Upper lobe of left lung (tissue), 6 donors: ENCODE measurements at regions not wholly inside any gene's neighbourhood (a gene's known extent, or its start where the extent isn't known, plus 50 kb on each side); places are given as distances from the start of the nearest gene placed in this dataset.
"Not testable (repeated sequence)": the region's sequence is repeated elsewhere in the genome, so short reads cannot be mapped to it uniquely, and the experiment has no call there.

Source experiments
- ATAC-seq, 2 donors: fragments of 200-7000 bp; cut with Tn5 transposase; one replicate each; pipeline ENCODE4 v1.9.1; 2022; ENCODE audit warnings: mild to moderate bottlenecking in 2 of 2, moderate library complexity in 2 of 2; ENCODE audit not compliant: low FRiP score in 2 of 2
- DNase-seq, 2 donors: peaks; one replicate each; pipeline ENCODE4 v3.0.0-alpha.2; 2019 to 2020
- H3K27ac ChIP-seq, 4 donors: fragments of 200-600 bp; sonication (generic); one replicate each; pipeline ENCODE4 v1.5.1; 2016 to 2019
- H3K27me3 ChIP-seq, 4 donors: fragments of 200-600 bp; sonication (generic); one replicate each; pipeline ENCODE4 v1.5.1; 2017 to 2019
- H3K36me3 ChIP-seq, 4 donors: fragments of 200-600 bp; sonication (generic); one replicate each; pipeline ENCODE4 v1.5.1; 2016 to 2019
- H3K4me1 ChIP-seq, 4 donors: fragments of 200-600 bp; sonication (generic); one replicate each; pipeline ENCODE4 v1.5.1; 2018 to 2019
- H3K4me3 ChIP-seq, 4 donors: fragments of 200-600 bp; sonication (generic); one replicate each; pipeline ENCODE4 v1.5.1; 2017 to 2019; ENCODE audit warnings: mild to moderate bottlenecking in 2 of 4, moderate library complexity in 1 of 4
- H3K9me3 ChIP-seq, 4 donors: fragments of 200-600 bp; sonication (generic); one replicate each; pipeline ENCODE4 v1.5.1; 2018 to 2019
- CTCF ChIP-seq, 6 experiments: fragments of 450-650 bp in 4 of 6; fragments of 200-600 bp in 2 of 6; sonication (generic) in 2 of 6; IDR thresholded peaks; one replicate each; pipeline ENCODE4 v1.5.1; 2016 to 2019; ENCODE audit warnings: antibody characterized with exemption in 6 of 6
- EP300 ChIP-seq, 4 donors: sonication (generic); formaldehyde crosslinking; IDR thresholded peaks; one replicate each; pipeline ENCODE4 v1.5.1; 2017; ENCODE audit warnings: antibody characterized with exemption in 4 of 4, control low read depth in 2 of 4
- POLR2A ChIP-seq, 4 donors: fragments of 450-650 bp; IDR thresholded peaks; one replicate each; pipeline ENCODE4 v1.5.1; 2016 to 2017; ENCODE audit warnings: antibody characterized with exemption in 4 of 4, mild to moderate bottlenecking in 2 of 4
- POLR2AphosphoS5 ChIP-seq, 2 donors: sonication (generic); formaldehyde crosslinking; IDR thresholded peaks; one replicate each; pipeline ENCODE4 v1.5.1; 2017; ENCODE audit warnings: antibody characterized with exemption in 2 of 2
- WGBS, 2 donors: methylation state at CpG; one replicate each; pipeline ENCODE4 v1.1.5; 2017 to 2018; 5-methylcytosine and 5-hydroxymethylcytosine counted together
- donor health status: DM: no; HTN: no; CAD: no; lungs with moderate emphysema.
- donor health status: DM: no; HTN: yes; CAD: no; lungs with severe emphysema.

DNA sequence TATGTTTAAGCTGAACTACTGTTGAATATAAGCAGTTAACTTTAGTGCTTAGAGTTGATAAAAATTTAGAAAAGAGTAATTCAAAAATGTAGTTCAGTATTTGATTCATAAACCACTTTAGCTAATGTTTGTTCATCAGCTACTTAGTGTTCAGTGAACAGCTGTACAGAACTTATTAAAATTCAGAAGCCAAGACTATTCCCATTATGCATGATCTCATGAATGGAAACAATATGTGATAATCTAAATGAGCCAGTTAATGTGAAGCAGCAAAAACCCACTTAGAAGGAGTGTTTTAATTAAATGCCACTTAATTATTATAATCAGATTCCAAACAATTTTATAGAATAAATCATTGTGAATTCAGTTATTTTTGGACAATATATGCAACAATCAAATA is 92.9 kb upstream of the NEGR1 start:
- no peaks in the 10 kb centered on the region for H3K9me3 ChIP-seq
- H3K36me3 ChIP-seq = no peaks in the 10 kb centered on the region
- TF ChIP-seq CTCF (IDR thresholded peaks at IDR 0.05) = no peak
- no peak for TF ChIP-seq POLR2A (IDR thresholded peaks at IDR 0.05)
- TF ChIP-seq POLR2AphosphoS5 (IDR thresholded peaks at IDR 0.05) = no peak
- TF ChIP-seq EP300 (IDR thresholded peaks at IDR 0.05) = no peak
- no peak for ATAC-seq
- no peaks in the 10 kb centered on the region for H3K4me1 ChIP-seq
- no peak overlapping the region for H3K27ac ChIP-seq
- no peaks in the 10 kb centered on the region for H3K27me3 ChIP-seq
- no peak for DNase-seq
- no peak overlapping the region for H3K4me3 ChIP-seq

- H3K4me1 ChIP-seq = no peaks in the 10 kb centered on the region
- H3K27me3 ChIP-seq = no peaks in the 10 kb centered on the region
- no peaks in the 10 kb centered on the region for H3K9me3 ChIP-seq
- no peak overlapping the region for H3K4me3 ChIP-seq
- no peak overlapping the region for H3K27ac ChIP-seq
- TF ChIP-seq POLR2AphosphoS5 (IDR thresholded peaks at IDR 0.05) = no peak
- no peak for TF ChIP-seq POLR2A (IDR thresholded peaks at IDR 0.05)
- TF ChIP-seq EP300 (IDR thresholded peaks at IDR 0.05) = no peak
- no peaks in the 10 kb centered on the region for H3K36me3 ChIP-seq
- peak in 1 of 2 donors; percentile 15 for ATAC-seq
- no peak for DNase-seq
- 57 to 82% methylated on average over 3 of the region's 3 CpGs for WGBS, 2 donors
Observed at GRCh38 chr1:72371259-72372035, 89.1 kb upstream of the NEGR1 start.

DNA sequence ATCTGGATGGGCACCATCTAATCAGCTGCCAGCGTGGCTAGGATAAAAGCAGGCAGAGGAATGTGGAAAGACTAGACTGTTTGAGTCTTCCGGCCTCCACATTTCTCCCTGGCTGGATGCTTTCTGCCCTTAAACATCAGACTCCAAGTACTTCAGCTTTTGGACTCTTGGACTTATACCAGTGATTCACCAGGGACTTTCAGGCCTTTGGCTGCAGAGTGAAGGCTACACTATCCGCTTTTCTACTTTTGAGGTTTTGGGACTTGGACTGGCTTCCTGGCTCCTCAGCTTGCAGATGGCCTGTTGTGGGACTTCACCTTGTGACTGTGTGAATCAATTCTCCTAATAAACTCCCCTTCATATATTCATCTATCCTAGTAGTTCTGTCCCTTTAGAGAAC is 88.5 kb upstream of the NEGR1 start:
- ATAC-seq, H3K4me1 ChIP-seq, H3K9me3 ChIP-seq, H3K27me3 ChIP-seq, H3K4me3 ChIP-seq, H3K36me3 ChIP-seq, H3K27ac ChIP-seq, DNase-seq: not testable (repeated sequence)
- 85 to 92% methylated on average over 3 of the region's 3 CpGs for WGBS, 2 donors

DNA sequence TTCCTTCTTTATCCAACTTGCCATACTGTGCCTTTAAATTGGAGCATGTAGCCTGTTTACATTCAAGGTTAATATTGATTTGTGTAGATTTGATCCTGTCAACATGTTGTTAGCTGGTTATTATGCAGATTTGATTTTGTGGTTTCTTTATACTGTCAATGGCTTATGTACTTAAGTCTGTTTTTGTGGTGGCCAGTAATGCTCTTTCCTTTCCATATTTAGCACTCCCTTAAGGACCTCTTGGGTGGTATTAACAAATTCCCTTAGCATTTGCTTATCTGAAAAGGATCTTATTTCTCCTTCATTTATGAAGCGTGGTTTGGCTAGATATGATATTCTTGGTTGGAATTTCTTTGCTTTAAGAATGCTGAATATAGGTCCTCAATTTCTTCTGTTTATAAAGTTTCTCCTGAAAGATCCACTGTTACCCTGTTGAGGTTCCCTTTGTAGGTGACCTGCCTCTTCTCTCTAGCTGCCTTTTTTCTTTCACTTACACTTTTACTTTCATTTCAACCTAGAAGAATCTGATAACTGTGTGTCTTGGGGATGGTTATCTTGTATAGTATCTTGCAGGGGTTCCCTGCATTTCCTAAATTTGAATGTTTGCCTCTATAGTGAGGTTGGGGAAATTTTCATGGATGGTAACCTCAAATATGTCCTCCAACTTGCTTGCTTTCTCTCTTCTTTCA is 86.9 kb upstream of the NEGR1 start:
- DNase-seq = no peak
- Histone ChIP-seq H3K4me3 (no peak overlapping the region), H3K27ac (no peak overlapping the region), H3K27me3 (no peaks in the 10 kb centered on the region), H3K4me1 (peaks cover 0 to 2% (median 0%) of the 10 kb centered on the region in 4 donors), H3K9me3 (no peaks in the 10 kb centered on the region), H3K36me3 (no peaks in the 10 kb centered on the region)
- ATAC-seq = no peak
- TF ChIP-seq EP300 (IDR thresholded peaks at IDR 0.05) (no peak), CTCF (IDR thresholded peaks at IDR 0.05) (no peak), POLR2AphosphoS5 (IDR thresholded peaks at IDR 0.05) (no peak), POLR2A (IDR thresholded peaks at IDR 0.05) (no peak)
- WGBS, 2 donors = 75 to 85% methylated on average over 1 of the region's 1 CpG

- TF ChIP-seq POLR2A (IDR thresholded peaks at IDR 0.05) = no peak
- TF ChIP-seq CTCF (IDR thresholded peaks at IDR 0.05) = no peak
- peak in 1 of 2 donors; percentile 17 for TF ChIP-seq POLR2AphosphoS5 (IDR thresholded peaks at IDR 0.05)
- peak in 1 of 2 donors; percentile 73 for DNase-seq
Observed at GRCh38 chr1:72366466-72366865, 84.1 kb upstream of the NEGR1 start.

More at GRCh38 chr1:72366466-72366865, 84.1 kb upstream of the NEGR1 start:
- H3K27me3 ChIP-seq = no peaks in the 10 kb centered on the region
- 4 to 20% methylated on average over 1 of the region's 1 CpG for WGBS, 2 donors
- peaks cover 0 to 2% (median 0%) of the 10 kb centered on the region in 4 donors for H3K4me1 ChIP-seq
- no peaks in the 10 kb centered on the region for H3K9me3 ChIP-seq
- ATAC-seq = peak in 1 of 2 donors; percentile 44
- no peak overlapping the region for H3K4me3 ChIP-seq
- no peaks in the 10 kb centered on the region for H3K36me3 ChIP-seq
- no peak overlapping the region for H3K27ac ChIP-seq
